GM12865 (cell line): ENCODE measurements at regions not wholly inside any gene's neighbourhood (a gene's known extent, or its start where the extent isn't known, plus 50 kb on each side); places are given as distances from the start of the nearest gene placed in this dataset.

ENCODE experiments used
- DNase-seq: peaks from one replicate; pipeline ENCODE4 v3.0.0; 2010; ENCODE audit warnings: low read depth
- H3K4me3 ChIP-seq: 2 replicates; pipeline ENCODE4 v1.5.1; 2011; ENCODE audit warnings: mild to moderate bottlenecking, low read depth, low read length, control low read depth
- TF ChIP-seq, protein P1 (sequence below): IDR thresholded peaks from 2 replicates; pipeline ENCODE4 v1.5.1; 2011; ENCODE audit warnings: low read length, control low read depth, low read depth, inconsistent platforms; ENCODE audit not compliant: insufficient read depth; ENCODE audit errors: missing control alignments

DNA sequence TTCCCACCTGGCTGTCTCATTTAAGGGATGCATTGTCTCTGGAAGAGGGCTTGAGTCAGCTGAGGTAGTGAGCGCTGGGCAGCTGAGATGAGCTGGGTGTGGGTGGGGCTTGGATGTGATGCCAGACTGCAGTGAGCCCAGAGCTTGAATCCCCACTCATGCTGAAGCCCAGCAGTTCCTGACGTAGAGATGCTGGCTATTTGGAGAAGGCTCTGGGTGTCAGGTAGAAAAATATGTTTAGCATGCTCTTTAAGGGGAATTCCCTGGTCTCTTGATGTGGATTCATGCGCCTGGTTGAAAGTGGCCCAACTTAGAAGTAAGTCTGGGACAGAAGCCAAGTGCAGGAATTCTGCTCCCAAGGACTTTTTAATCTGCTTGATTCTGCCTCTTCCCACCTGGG is 241.5 kb upstream of the IGFBP3 start:
- TF ChIP-seq, protein P1, sequence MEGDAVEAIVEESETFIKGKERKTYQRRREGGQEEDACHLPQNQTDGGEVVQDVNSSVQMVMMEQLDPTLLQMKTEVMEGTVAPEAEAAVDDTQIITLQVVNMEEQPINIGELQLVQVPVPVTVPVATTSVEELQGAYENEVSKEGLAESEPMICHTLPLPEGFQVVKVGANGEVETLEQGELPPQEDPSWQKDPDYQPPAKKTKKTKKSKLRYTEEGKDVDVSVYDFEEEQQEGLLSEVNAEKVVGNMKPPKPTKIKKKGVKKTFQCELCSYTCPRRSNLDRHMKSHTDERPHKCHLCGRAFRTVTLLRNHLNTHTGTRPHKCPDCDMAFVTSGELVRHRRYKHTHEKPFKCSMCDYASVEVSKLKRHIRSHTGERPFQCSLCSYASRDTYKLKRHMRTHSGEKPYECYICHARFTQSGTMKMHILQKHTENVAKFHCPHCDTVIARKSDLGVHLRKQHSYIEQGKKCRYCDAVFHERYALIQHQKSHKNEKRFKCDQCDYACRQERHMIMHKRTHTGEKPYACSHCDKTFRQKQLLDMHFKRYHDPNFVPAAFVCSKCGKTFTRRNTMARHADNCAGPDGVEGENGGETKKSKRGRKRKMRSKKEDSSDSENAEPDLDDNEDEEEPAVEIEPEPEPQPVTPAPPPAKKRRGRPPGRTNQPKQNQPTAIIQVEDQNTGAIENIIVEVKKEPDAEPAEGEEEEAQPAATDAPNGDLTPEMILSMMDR: no peak
- DNase-seq: no peak
- H3K4me3 ChIP-seq: no peak overlapping the region

DNA sequence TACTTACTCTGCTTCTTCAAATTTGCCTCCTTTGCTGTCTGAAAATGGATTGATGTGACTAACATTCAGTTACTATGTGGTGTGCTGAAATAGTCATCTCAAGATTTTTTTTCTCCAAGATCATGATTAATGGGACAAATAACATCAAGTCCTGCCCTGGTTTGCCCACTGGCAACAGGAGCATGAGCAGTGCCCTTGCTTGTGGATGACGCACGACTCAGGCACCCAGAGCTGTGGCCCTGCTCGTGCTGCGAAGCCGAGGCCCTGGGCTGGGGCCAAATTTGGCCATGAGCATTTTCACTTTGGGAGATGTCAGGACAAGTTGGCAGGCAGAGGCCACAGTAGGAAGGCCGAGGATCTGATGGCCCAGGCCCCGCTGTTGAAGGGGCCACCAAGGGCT is 239.8 kb upstream of the IGFBP3 start:
- no peak for DNase-seq
- TF ChIP-seq, protein P1: no peak
- no peak overlapping the region for H3K4me3 ChIP-seq

DNA sequence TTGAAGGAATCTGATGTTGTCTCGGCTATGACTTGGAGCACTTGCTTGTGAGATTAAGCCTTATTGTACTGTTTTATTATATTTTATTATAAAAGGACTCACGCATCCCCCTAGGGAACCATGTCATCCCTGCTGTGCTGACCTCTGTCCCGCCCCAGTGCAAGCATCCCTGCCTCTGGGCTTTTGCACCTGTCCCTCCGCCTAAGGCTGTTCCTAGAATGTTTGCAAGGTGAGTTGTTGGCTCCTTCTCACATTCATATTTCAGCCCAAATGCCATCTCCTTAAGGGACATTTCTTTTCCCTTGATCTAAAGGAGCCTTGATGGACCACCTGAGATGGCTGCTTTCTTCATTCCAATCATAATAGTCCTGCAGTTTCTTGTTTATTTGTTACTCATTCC is 236.9 kb upstream of the IGFBP3 start:
- DNase-seq: no peak
- H3K4me3 ChIP-seq: no peak overlapping the region
- TF ChIP-seq, protein P1: no peak

DNA sequence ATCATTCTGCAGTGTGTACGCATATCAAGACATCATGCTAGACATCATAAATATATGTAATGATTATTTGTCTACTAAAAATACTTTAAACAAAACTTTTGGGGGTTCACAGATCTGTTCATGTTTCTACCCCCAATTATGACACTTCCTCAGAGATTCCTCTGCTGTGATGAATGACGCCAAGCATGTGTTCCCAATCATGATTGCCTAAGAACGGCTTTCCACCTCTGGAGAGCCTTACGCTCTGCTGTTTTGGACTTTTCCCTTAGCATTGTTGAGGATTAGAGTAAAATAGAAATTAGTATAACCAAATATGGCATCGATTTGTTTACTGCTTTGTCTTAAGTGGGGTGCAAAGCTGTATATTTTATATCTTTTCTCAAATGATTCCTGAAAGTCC is 236.3 kb upstream of the IGFBP3 start:
- TF ChIP-seq, protein P1: no peak
- H3K4me3 ChIP-seq: no peak overlapping the region
- no peak for DNase-seq

DNA sequence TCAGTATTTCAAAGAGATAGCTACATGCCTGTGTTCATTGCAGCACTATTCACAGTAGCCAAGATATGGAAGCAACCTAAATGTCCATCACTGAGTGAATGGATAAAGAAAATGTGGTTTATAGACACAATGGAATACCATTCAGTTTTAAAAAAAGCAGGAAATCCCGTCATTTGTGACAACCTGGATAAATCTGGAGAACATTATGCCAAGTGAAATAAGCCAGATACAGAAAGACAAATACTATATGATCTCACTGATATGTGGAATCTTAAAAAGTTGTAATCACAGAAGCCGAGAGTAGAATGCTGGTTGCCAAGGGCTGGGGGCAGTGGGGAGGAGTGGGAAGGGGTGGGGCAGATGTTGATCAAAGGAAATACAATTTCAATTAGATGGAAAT is 235.8 kb upstream of the IGFBP3 start:
- no peak overlapping the region for H3K4me3 ChIP-seq
- DNase-seq: no peak
- TF ChIP-seq, protein P1: no peak

DNA sequence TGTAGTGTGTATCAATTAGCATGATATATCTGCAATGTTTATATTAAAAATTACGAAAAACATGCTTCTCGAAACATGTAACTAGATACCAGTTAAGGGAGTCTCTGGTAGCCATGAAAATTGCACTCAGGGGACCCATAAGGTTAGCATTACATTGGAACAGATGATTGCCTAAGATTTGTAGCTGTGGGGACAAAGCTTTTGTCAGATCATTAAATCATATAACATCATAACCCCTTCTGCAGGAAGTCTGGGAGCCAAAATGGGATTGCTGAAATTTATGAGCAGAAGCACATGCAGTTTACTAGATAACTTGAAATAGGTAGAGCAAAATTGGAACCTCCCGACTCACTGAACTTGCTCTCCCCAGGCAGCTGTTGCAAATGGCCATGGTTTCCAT is 235.0 kb upstream of the IGFBP3 start:
- no peak for DNase-seq
- no peak overlapping the region for H3K4me3 ChIP-seq
- TF ChIP-seq, protein P1: no peak

DNA sequence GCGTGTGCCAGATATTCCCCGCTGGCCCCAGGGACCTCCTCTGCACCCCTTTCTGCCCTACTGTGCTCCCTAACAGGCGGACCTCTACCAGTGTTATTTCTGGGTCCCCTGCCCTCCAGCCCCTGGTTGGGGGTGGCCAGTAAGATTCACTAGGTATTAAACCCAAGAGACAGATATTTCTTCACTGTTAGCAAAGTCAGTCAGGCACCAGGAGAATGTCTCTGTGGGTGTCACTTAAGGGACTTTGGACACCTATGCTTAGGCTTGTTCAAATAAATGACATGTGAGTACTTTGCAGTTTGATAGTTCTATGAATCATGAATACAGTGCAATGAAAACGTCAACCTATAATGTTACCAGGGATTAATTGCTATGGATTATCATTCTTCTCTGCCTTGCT is 234.3 kb upstream of the IGFBP3 start:
- TF ChIP-seq, protein P1: no peak
- no peak overlapping the region for H3K4me3 ChIP-seq
- DNase-seq: no peak
